HEK293 (cell line): ENCODE measurements at regions not wholly inside any gene's neighbourhood (a gene's known extent, or its start where the extent isn't known, plus 50 kb on each side); places are given as distances from the start of the nearest gene placed in this dataset.

ENCODE experiments used
- CTCF ChIA-PET: fragments of 350-600 bp; formaldehyde crosslinking; extraction: SDS; loops from one replicate; lab custom pipeline; 2021; ENCODE audit warnings: antibody characterized with exemption; lab: Yijun Ruan, JAX
- POLR2A ChIA-PET: fragments of 300-600 bp; formaldehyde crosslinking; extraction: SDS; loops from one replicate; lab custom pipeline; 2020; ENCODE audit warnings: antibody characterized with exemption, inconsistent platforms; lab: Yijun Ruan, JAX
- H3K27ac ChIP-seq: fragments of 200-500 bp; sonication (Bioruptor generic); 2 replicates; pipeline ENCODE4 v1.5.1; 2014; ENCODE audit warnings: low read depth, low read length, control low read depth, inconsistent platforms; ENCODE audit errors: extremely low read depth
- H3K36me3 ChIP-seq, 2 experiments: fragments of 200-500 bp in 1 of 2; sonication (Bioruptor generic) in 1 of 2; 1 replicate in 1 of 2; 2 replicates in 1 of 2; pipeline ENCODE4 v1.5.1; 2014 to 2017; ENCODE audit warnings: inconsistent platforms in 2 of 2, low read length in 2 of 2; ENCODE audit not compliant: control insufficient read depth in 2 of 2, insufficient read depth in 1 of 2
- H3K4me1 ChIP-seq: fragments of 200-500 bp; sonication (Bioruptor generic); 2 replicates; pipeline ENCODE4 v1.5.1; 2014; ENCODE audit warnings: mild to moderate bottlenecking, low read length, inconsistent platforms; ENCODE audit not compliant: control insufficient read depth, insufficient read depth
- H3K4me3 ChIP-seq: 2 replicates; pipeline ENCODE4 v1.5.1; 2011; ENCODE audit warnings: low read depth, mild to moderate bottlenecking, control low read depth, low read length, moderate library complexity
- H3K9me3 ChIP-seq: fragments of 200-500 bp; sonication (Bioruptor generic); 2 replicates; pipeline ENCODE4 v1.5.1; 2014; ENCODE audit warnings: low read depth, low read length, inconsistent platforms; ENCODE audit not compliant: control insufficient read depth, insufficient read depth
- AEBP2 ChIP-seq: fragments of 450-650 bp; formaldehyde crosslinking; IDR thresholded peaks from 2 replicates; pipeline ENCODE4 v1.5.1; 2016; ENCODE audit warnings: missing biosample characterization, missing genetic modification characterization, borderline replicate concordance
- ELK4 ChIP-seq: IDR thresholded peaks from 2 replicates; pipeline ENCODE4 v1.6.1; 2011; ENCODE audit warnings: mild to moderate bottlenecking, low read depth, low read length, borderline replicate concordance
- GLI2 ChIP-seq: fragments of 450-650 bp; formaldehyde crosslinking; IDR thresholded peaks from 2 replicates; pipeline ENCODE4; 2017; ENCODE audit warnings: missing biosample characterization, missing genetic modification characterization, low read depth, borderline replicate concordance
- GLI4 ChIP-seq: fragments of 450-650 bp; formaldehyde crosslinking; IDR thresholded peaks from 2 replicates; pipeline ENCODE4 v1.5.1; 2016; ENCODE audit warnings: missing biosample characterization, missing genetic modification characterization
- GLIS2 ChIP-seq: fragments of 450-650 bp; formaldehyde crosslinking; IDR thresholded peaks from 2 replicates; pipeline ENCODE4 v1.5.1; 2016; ENCODE audit warnings: missing biosample characterization, missing genetic modification characterization
- KLF17 ChIP-seq: fragments of 450-650 bp; formaldehyde crosslinking; IDR thresholded peaks from 2 replicates; pipeline ENCODE4 v1.5.1; 2016; ENCODE audit warnings: missing biosample characterization, missing genetic modification characterization
- PRDM6 ChIP-seq: fragments of 450-650 bp; formaldehyde crosslinking; IDR thresholded peaks from 2 replicates; pipeline ENCODE4 v1.5.1; 2017; ENCODE audit warnings: missing biosample characterization, missing genetic modification characterization
- SALL2 ChIP-seq: fragments of 450-650 bp; formaldehyde crosslinking; IDR thresholded peaks from 2 replicates; pipeline ENCODE4 v1.5.0; 2017; ENCODE audit warnings: missing biosample characterization, mild to moderate bottlenecking, missing genetic modification characterization, borderline replicate concordance
- ZBTB21 ChIP-seq: fragments of 450-650 bp; formaldehyde crosslinking; IDR thresholded peaks from 2 replicates; pipeline ENCODE4 v1.5.1; 2017; ENCODE audit warnings: missing biosample characterization, missing genetic modification characterization
- ZBTB26 ChIP-seq: fragments of 450-650 bp; formaldehyde crosslinking; optimal IDR thresholded peaks from 2 replicates; pipeline ENCODE3; 2016; ENCODE audit warnings: missing biosample characterization, mild to moderate bottlenecking, missing genetic modification characterization
- ZIC2 ChIP-seq: fragments of 450-650 bp; formaldehyde crosslinking; IDR thresholded peaks from 2 replicates; pipeline ENCODE4 v1.5.1; 2016; ENCODE audit warnings: missing biosample characterization, missing genetic modification characterization
- ZNF112 ChIP-seq: fragments of 450-650 bp; formaldehyde crosslinking; IDR thresholded peaks from 2 replicates; pipeline ENCODE4 v1.5.0; 2017; ENCODE audit warnings: missing biosample characterization, missing genetic modification characterization
- ZNF133 ChIP-seq: fragments of 450-650 bp; formaldehyde crosslinking; IDR thresholded peaks from 2 replicates; pipeline ENCODE4 v1.5.1; 2016; ENCODE audit warnings: missing biosample characterization, missing genetic modification characterization
- ZNF169 ChIP-seq: fragments of 450-650 bp; formaldehyde crosslinking; IDR thresholded peaks from 2 replicates; pipeline ENCODE4 v1.5.1; 2016; ENCODE audit warnings: missing biosample characterization, missing genetic modification characterization
- ZNF174 ChIP-seq: fragments of 450-650 bp; formaldehyde crosslinking; IDR thresholded peaks from 2 replicates; pipeline ENCODE4 v1.5.0; 2017; ENCODE audit warnings: missing biosample characterization, mild to moderate bottlenecking, missing genetic modification characterization
- ZNF175 ChIP-seq: fragments of 450-650 bp; formaldehyde crosslinking; IDR thresholded peaks from 2 replicates; pipeline ENCODE4 v1.5.1; 2016; ENCODE audit warnings: missing biosample characterization, missing genetic modification characterization
- ZNF18 ChIP-seq: fragments of 450-650 bp; formaldehyde crosslinking; IDR thresholded peaks from 2 replicates; pipeline ENCODE4 v1.5.1; 2016; ENCODE audit warnings: missing biosample characterization, missing genetic modification characterization
- ZNF324 ChIP-seq: fragments of 450-650 bp; formaldehyde crosslinking; IDR thresholded peaks from 2 replicates; pipeline ENCODE4 v1.5.1; 2016; ENCODE audit warnings: missing biosample characterization, missing genetic modification characterization
- ZNF423 ChIP-seq: fragments of 450-650 bp; formaldehyde crosslinking; IDR thresholded peaks from 2 replicates; pipeline ENCODE4 v1.5.1; 2016; ENCODE audit warnings: missing biosample characterization, missing genetic modification characterization
- ZNF513 ChIP-seq: fragments of 450-650 bp; IDR thresholded peaks from 2 replicates; pipeline ENCODE4 v1.5.1; 2018; ENCODE audit warnings: missing biosample characterization, missing genetic modification characterization
- ZNF596 ChIP-seq: fragments of 450-650 bp; IDR thresholded peaks from 2 replicates; pipeline ENCODE4 v1.5.0; 2018; ENCODE audit warnings: missing biosample characterization, mild to moderate bottlenecking, missing genetic modification characterization, moderate library complexity
- ZNF791 ChIP-seq: fragments of 450-650 bp; formaldehyde crosslinking; IDR thresholded peaks from 2 replicates; pipeline ENCODE4 v1.5.1; 2016; ENCODE audit warnings: missing biosample characterization, missing genetic modification characterization
- ZSCAN16 ChIP-seq: fragments of 450-650 bp; formaldehyde crosslinking; IDR thresholded peaks from 2 replicates; pipeline ENCODE4 v1.5.1; 2016; ENCODE audit warnings: missing biosample characterization, missing genetic modification characterization
- ZSCAN5A ChIP-seq: fragments of 450-650 bp; formaldehyde crosslinking; IDR thresholded peaks from 2 replicates; pipeline ENCODE4 v1.5.1; 2016; ENCODE audit warnings: missing biosample characterization, missing genetic modification characterization

- CTCF ChIA-PET: interaction anchor here (0.6 kb wide), 1 partner anchor 617 kb away, joined by 4 read pairs; no protein-coding TSS in a partner anchor
Measured at GRCh38 chr2:167501618-167502017, 613.3 kb downstream of the XIRP2 start.

GRCh38 chr2:167493862-167494261 lies 605.6 kb downstream of the XIRP2 start:
- ChIA-PET CTCF (no interaction called here), POLR2A (no interaction called here)
- no peak overlapping the region for H3K27ac ChIP-seq
- TF ChIP-seq ZNF513 (tag by site-specific recombination): no peak
- TF ChIP-seq ZBTB26 (tag by site-specific recombination): no peak
- no peak for TF ChIP-seq GLI2 (tag by site-specific recombination)
- TF ChIP-seq GLI4 (tag by site-specific recombination): no peak
- no peak for TF ChIP-seq PRDM6 (tag by site-specific recombination)
- no peak for TF ChIP-seq ZNF112 (tag by site-specific recombination)

More at GRCh38 chr2:167501618-167502017, 613.3 kb downstream of the XIRP2 start:
- Histone ChIP-seq H3K4me3 (no peak overlapping the region), H3K4me1 (no peaks in the 10 kb centered on the region), H3K36me3 (no peaks in the 10 kb centered on the region), H3K9me3 (no peaks in the 10 kb centered on the region), H3K27ac (no peak overlapping the region)
- POLR2A ChIA-PET: no interaction called here
- TF ChIP-seq ZSCAN16 (tag by site-specific recombination) (no peak), SALL2 (no peak), ZNF324 (tag by site-specific recombination) (no peak), ZNF18 (tag by site-specific recombination) (no peak), ZNF423 (tag by site-specific recombination) (no peak), ZNF169 (tag by site-specific recombination) (no peak), KLF17 (tag by site-specific recombination) (no peak), ZSCAN5A (tag by site-specific recombination) (no peak), ZBTB21 (tag by site-specific recombination) (no peak), ZNF174 (tag by site-specific recombination) (no peak), ZNF791 (no peak), ZIC2 (no peak), ELK4 (no peak), ZNF596 (tag by site-specific recombination) (no peak), ZNF133 (no peak), GLIS2 (no peak), AEBP2 (no peak), ZNF175 (tag by site-specific recombination) (no peak)

More at GRCh38 chr2:167493862-167494261, 605.6 kb downstream of the XIRP2 start:
- no peaks in the 10 kb centered on the region for H3K36me3 ChIP-seq
- no peaks in the 10 kb centered on the region for H3K4me1 ChIP-seq
- H3K9me3 ChIP-seq: no peaks in the 10 kb centered on the region
- H3K4me3 ChIP-seq: no peak overlapping the region
